ENCODE measurements at regions not wholly inside any gene's neighbourhood (a gene's known extent, or its start where the extent isn't known, plus 50 kb on each side); places are given as distances from the start of the nearest gene placed in this dataset.

- TF ChIP-seq TAF1 (conservative IDR thresholded peaks at IDR 0.05) (no peak), CTCF (IDR thresholded peaks at IDR 0.05; ENCODE audit: low read depth, low read length, missing input control) (no peak), MAX (IDR thresholded peaks at IDR 0.05) (no peak), RXRA (IDR thresholded peaks at IDR 0.05) (no peak), NR2F2 (IDR thresholded peaks at IDR 0.05) (no peak), ZBTB33 (IDR thresholded peaks at IDR 0.05) (no peak), ATF3 (IDR thresholded peaks at IDR 0.05) (no peak)
These were observed 1052.7 kb upstream of the CNTN5 start for GRCh38 chr11:97968071-97968470.
